ENCODE measurements at regions not wholly inside any gene's neighbourhood (a gene's known extent, or its start where the extent isn't known, plus 50 kb on each side); places are given as distances from the start of the nearest gene placed in this dataset.
A peak's percentile ranks its signal among the peaks of the same experiment; 100 is the strongest.

- no peak for TF ChIP-seq EZH2 (IDR thresholded peaks at IDR 0.05)
- peak; percentile 71; the same call in 1 of the 2 replicates for TF ChIP-seq POLR2AphosphoS5 (IDR thresholded peaks at IDR 0.05; ENCODE audit: borderline replicate concordance, low read depth, low read length)
- TF ChIP-seq FOXP2 (optimal IDR thresholded peaks at IDR 0.05; ENCODE audit: control extremely low read depth, extremely low read length, insufficient read depth): peak; percentile 96
Observed at GRCh38 chr1:75079538-75080290, 54.5 kb upstream of the LHX8 start.
